Activated CD8-positive, alpha-beta memory T cell treated with anti-CD3 and anti-CD28 coated beads for 36 hours (primary cell): ENCODE measurements at regions not wholly inside any gene's neighbourhood (a gene's known extent, or its start where the extent isn't known, plus 50 kb on each side); places are given as distances from the start of the nearest gene placed in this dataset.

ENCODE experiments used
- CTCF ChIA-PET: fragments of 350-600 bp; sonication (Branson Sonifier 250); formaldehyde crosslinking; loops from one replicate; lab custom pipeline; 2021; ENCODE audit warnings: antibody characterized with exemption; lab: Charles Lee
- POLR2A ChIA-PET: fragments of 350-600 bp; sonication (Branson Sonifier 250); formaldehyde crosslinking; loops from one replicate; lab custom pipeline; 2021; ENCODE audit warnings: antibody characterized with exemption; lab: Charles Lee

DNA sequence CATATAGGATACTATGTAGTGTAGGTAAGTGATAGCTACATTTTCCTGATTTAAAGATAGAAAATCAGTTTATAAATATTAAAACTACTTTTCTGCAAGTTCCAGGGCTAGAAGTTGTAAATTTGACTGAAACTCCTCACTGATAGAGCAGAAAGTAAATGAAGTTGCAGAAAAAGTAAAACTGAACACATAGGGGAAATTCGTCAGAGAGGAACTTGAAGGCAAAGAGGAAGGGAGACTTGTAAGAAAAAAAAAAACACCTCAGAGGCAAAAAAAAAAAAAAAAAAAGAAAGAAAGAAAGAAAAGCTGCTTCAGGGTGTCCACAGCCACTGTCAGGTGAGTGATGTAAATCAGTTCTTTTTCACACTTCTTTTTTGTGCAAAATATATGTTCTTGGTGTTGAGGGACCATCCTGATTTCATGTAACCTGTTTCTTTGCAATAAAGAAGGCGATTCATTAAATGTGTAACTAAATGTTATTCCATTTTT is 336.2 kb upstream of the ZNF462 start:
- POLR2A ChIA-PET = no interaction called here
- CTCF ChIA-PET = no interaction called here

GRCh38 chr9:106528158-106528557 is 334.8 kb upstream of the ZNF462 start:
- POLR2A ChIA-PET = no interaction called here
- CTCF ChIA-PET = no interaction called here

- POLR2A ChIA-PET = no interaction called here
- CTCF ChIA-PET = no interaction called here
Observed at GRCh38 chr9:106529616-106530015, 333.4 kb upstream of the ZNF462 start.

DNA sequence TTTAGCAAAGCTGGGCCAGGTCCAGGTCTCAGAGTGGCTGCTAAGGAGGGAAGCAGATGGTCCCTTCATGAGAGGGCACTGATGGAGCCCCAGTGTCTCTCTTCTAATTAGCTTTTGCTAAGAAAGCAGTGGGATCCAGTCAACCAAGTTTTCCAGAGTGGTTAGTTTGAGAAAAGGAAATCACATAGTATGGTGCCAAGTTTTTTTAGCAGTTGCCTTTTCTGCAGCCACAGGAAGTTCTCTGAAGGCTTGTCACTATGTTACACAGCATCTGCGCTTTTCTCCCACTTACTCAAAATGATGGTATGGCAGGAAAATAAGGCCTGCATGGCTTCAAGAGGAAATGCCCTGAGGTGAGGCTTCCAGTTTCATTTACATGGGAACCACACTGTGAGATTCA is 331.5 kb upstream of the ZNF462 start:
- ChIA-PET POLR2A (no interaction called here), CTCF (no interaction called here)

GRCh38 chr9:106532306-106533015 is 330.5 kb upstream of the ZNF462 start:
- ChIA-PET POLR2A (no interaction called here), CTCF (no interaction called here)

- ChIA-PET POLR2A (no interaction called here), CTCF (no interaction called here)
Observed at GRCh38 chr9:106534800-106535199, 328.2 kb upstream of the ZNF462 start.

GRCh38 chr9:106535439-106535838 is 327.5 kb upstream of the ZNF462 start:
- CTCF ChIA-PET = no interaction called here

DNA sequence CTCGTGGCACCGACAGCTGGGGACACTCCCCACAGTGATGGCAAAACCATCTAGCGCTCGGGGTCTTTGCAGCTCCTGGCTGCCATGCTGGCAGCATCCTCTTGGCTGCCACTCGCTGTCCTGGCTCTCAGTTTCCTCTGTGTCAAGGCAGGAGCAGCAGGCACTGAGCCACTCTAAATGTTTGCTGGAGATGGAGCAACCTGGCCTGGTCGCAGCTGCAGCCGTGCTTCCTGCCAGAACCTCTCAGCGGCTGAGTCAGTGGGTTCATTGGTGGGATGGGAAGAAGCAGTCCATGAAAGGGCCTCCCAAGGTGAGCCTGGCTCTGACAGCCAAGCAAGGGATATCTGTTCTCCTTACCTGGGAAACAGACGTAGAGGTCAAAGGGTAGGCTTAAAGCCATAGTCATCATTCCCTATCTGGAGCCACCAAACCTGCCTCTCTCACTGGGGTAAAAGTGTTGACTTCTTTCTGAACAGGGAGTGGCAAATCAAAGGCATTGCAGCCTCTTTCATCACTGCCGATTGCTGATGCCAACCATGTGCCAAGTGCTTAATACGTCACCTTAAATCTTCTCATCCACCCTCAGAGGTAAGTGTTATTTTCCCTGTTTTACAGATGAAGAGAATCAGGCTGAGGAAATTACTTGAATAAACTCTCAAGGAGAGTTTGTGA is 304.8 kb upstream of the ZNF462 start:
- CTCF ChIA-PET = no interaction called here
- POLR2A ChIA-PET = no interaction called here

More at GRCh38 chr9:106535439-106535838, 327.5 kb upstream of the ZNF462 start:
- POLR2A ChIA-PET = no interaction called here

GRCh38 chr9:106560540-106560939 is 302.4 kb upstream of the ZNF462 start:
- ChIA-PET POLR2A (no interaction called here), CTCF (no interaction called here)

GRCh38 chr9:106575823-106576222 is 287.1 kb upstream of the ZNF462 start:
- CTCF ChIA-PET = no interaction called here
- POLR2A ChIA-PET = no interaction called here

- ChIA-PET POLR2A (no interaction called here), CTCF (no interaction called here)
Observed at GRCh38 chr9:106576232-106576760, 286.7 kb upstream of the ZNF462 start.

- ChIA-PET POLR2A (no interaction called here), CTCF (no interaction called here)
Observed at GRCh38 chr9:106577121-106577520, 285.8 kb upstream of the ZNF462 start.

DNA sequence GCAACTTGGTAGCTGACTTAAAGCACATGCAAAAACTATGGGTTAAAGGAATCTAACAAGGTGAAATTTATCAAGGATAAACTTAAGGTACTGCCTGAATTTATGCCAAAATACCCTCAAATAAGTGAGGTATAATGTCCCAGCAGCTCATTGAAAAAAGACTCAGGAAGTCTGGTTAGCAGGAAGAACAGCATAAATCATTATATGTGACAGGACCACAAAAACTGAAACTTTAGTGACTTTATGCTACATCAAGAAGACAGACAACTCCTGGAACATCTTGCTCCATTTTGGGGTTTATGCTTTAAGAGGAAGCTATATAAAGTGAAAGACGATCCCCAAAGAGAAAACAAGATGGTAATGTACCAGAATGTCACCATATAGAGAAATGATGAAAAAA is 282.4 kb upstream of the ZNF462 start:
- CTCF ChIA-PET = no interaction called here

DNA sequence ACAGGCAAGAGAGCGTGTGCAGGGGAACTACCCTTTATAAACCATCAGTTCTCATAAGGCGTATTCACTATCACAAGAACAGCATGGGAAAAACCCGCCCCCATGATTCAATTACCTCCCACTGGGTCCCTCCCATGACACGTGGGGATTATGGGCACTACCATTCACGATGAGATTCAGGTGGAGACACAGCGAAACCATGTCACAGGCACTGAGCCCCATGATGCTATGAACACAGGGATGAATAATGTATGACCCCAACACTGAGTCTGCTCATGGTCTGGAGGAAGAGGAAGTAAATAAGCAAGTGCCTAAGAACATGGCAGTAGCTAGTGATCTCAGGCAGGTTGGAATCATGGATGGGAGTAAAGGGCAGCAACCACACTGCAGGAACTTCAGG is 281.0 kb upstream of the ZNF462 start:
- ChIA-PET CTCF (no interaction called here), POLR2A (no interaction called here)

More for the DNA sequence above, 282.4 kb upstream of the ZNF462 start:
- POLR2A ChIA-PET = no interaction called here

- POLR2A ChIA-PET = no interaction called here
- CTCF ChIA-PET = no interaction called here
Observed at GRCh38 chr9:106583751-106584150, 279.2 kb upstream of the ZNF462 start.

DNA sequence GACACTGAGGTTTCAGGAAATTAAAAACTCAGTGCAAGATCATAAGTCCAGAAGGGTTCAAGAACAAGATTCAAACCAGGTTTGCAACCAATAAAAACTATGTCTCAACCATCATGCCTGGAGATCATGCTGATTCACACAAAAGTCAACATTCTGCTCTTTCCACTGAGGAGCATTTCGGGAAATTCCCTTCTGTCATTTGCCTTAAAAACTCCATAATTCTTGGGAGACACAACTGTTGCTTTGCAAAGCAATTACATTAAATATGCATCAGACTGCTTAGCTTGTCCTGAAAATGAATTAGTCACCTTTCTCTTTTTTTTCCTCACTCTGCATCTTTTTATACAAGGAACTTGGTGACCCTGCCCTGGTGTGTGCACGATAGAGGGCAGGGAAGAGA is 275.9 kb upstream of the ZNF462 start:
- ChIA-PET CTCF (no interaction called here), POLR2A (no interaction called here)

GRCh38 chr9:106588626-106589025 is 274.3 kb upstream of the ZNF462 start:
- CTCF ChIA-PET = no interaction called here
- POLR2A ChIA-PET = no interaction called here

- ChIA-PET CTCF (no interaction called here), POLR2A (no interaction called here)
Observed at GRCh38 chr9:106590759-106591505, 272.0 kb upstream of the ZNF462 start.

DNA sequence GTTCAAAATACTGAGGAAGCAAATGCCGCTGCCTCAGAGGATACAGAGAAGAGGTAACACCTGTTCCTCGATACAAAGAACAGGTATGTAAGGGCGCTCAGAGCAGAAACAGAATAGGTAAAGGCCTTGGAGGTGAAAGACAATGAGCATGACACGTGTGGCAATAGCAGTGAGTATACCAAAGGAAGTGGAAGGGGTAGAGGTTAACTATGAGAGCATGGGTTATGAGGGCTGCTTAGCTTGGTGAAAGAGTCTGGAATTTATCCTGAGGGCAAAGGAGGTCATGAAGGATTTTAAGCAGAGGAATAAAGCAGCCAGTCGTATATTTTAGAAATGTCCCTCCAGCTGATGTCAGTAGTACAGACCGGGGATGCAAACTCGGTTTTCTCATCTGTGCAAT is 269.8 kb upstream of the ZNF462 start:
- ChIA-PET CTCF (no interaction called here), POLR2A (no interaction called here)

GRCh38 chr9:106596984-106597383 is 266.0 kb upstream of the ZNF462 start:
- ChIA-PET CTCF (no interaction called here), POLR2A (no interaction called here)
